H9 (cell line): ENCODE measurements at regions not wholly inside any gene's neighbourhood (a gene's known extent, or its start where the extent isn't known, plus 50 kb on each side); places are given as distances from the start of the nearest gene placed in this dataset.

ENCODE experiments used
- DNase-seq: peaks from one replicate; pipeline ENCODE4 v3.0.0-alpha.2; 2017
- H2AFZ ChIP-seq: one replicate; pipeline ENCODE4 v1.6.1; 2013; ENCODE audit warnings: mild to moderate bottlenecking, low read length, control low read depth, moderate library complexity
- H2AK5ac ChIP-seq: 2 replicates; pipeline ENCODE4 v1.6.1; 2013; ENCODE audit warnings: low read length, control low read depth, mixed read lengths; ENCODE audit not compliant: insufficient read length
- H2BK120ac ChIP-seq: one replicate; pipeline ENCODE4 v1.6.1; 2013; ENCODE audit warnings: low read depth, mild to moderate bottlenecking, low read length, control low read depth, inconsistent platforms; ENCODE audit not compliant: poor library complexity, severe bottlenecking
- H2BK12ac ChIP-seq: 2 replicates; pipeline ENCODE4 v1.6.1; 2013; ENCODE audit warnings: low read length, control low read depth, mixed read lengths, low read depth; ENCODE audit not compliant: insufficient read length
- H2BK15ac ChIP-seq: 2 replicates; pipeline ENCODE4 v1.6.1; 2013; ENCODE audit warnings: low read depth, low read length, control low read depth
- H2BK20ac ChIP-seq: one replicate; pipeline ENCODE4 v1.6.1; 2013; ENCODE audit warnings: low read depth, mild to moderate bottlenecking, low read length, control low read depth, inconsistent platforms; ENCODE audit not compliant: poor library complexity, severe bottlenecking
- H2BK5ac ChIP-seq: 2 replicates; pipeline ENCODE4 v1.6.1; 2013; ENCODE audit warnings: low read length, control low read depth, mixed read lengths; ENCODE audit not compliant: insufficient read length
- H3K14ac ChIP-seq: 2 replicates; pipeline ENCODE4 v1.6.1; 2013; ENCODE audit warnings: low read length, control low read depth; ENCODE audit not compliant: insufficient read depth
- H3K18ac ChIP-seq: 2 replicates; pipeline ENCODE4 v1.6.1; 2013; ENCODE audit warnings: low read depth, mild to moderate bottlenecking, mixed read lengths, low read length, control low read depth; ENCODE audit not compliant: insufficient read length
- H3K23ac ChIP-seq: 2 replicates; pipeline ENCODE4 v1.6.1; 2013; ENCODE audit warnings: low read length, control low read depth, mixed read lengths, low read depth; ENCODE audit not compliant: insufficient read length
- H3K23me2 ChIP-seq: 2 replicates; pipeline ENCODE4 v1.6.1; 2013; ENCODE audit warnings: low read depth, mild to moderate bottlenecking, mixed read lengths, low read length, control low read depth; ENCODE audit not compliant: insufficient read length, poor library complexity, severe bottlenecking
- H3K27ac ChIP-seq: 2 replicates; pipeline ENCODE4 v1.5.1; 2013; ENCODE audit warnings: low read length, control low read depth, mixed read lengths, low read depth; ENCODE audit not compliant: insufficient read length
- H3K27me3 ChIP-seq: 2 replicates; pipeline ENCODE4 v1.6.1; 2013; ENCODE audit warnings: low read length, control low read depth, inconsistent platforms; ENCODE audit not compliant: insufficient read depth
- H3K4ac ChIP-seq: 2 replicates; pipeline ENCODE4 v1.6.1; 2013; ENCODE audit warnings: low read depth, mild to moderate bottlenecking, control low read depth, inconsistent platforms, low read length, moderate library complexity
- H3K4me1 ChIP-seq: 2 replicates; pipeline ENCODE4 v1.6.1; 2013; ENCODE audit warnings: low read length, control low read depth, inconsistent platforms; ENCODE audit not compliant: insufficient read depth
- H3K4me2 ChIP-seq: 2 replicates; pipeline ENCODE4 v1.6.1; 2013; ENCODE audit warnings: low read length, control low read depth, mixed read lengths; ENCODE audit not compliant: insufficient read length, insufficient read depth
- H3K56ac ChIP-seq: 2 replicates; pipeline ENCODE4 v1.6.1; 2013; ENCODE audit warnings: low read depth, mild to moderate bottlenecking, mixed read lengths, low read length, control low read depth; ENCODE audit not compliant: insufficient read length
- H3K79me1 ChIP-seq: 2 replicates; pipeline ENCODE4 v1.6.1; 2013; ENCODE audit warnings: low read depth, mild to moderate bottlenecking, moderate library complexity, low read length, control low read depth, inconsistent platforms; ENCODE audit not compliant: insufficient read depth, poor library complexity, severe bottlenecking
- H3K79me2 ChIP-seq: 2 replicates; pipeline ENCODE4 v1.6.1; 2013; ENCODE audit warnings: low read length, control low read depth, inconsistent platforms; ENCODE audit not compliant: insufficient read depth
- H3K9ac ChIP-seq: 2 replicates; pipeline ENCODE4 v1.6.1; 2013; ENCODE audit warnings: low read length, control low read depth, mixed read lengths; ENCODE audit not compliant: insufficient read length; ENCODE audit errors: extremely low read depth
- H3K9me3 ChIP-seq: one replicate; pipeline ENCODE4 v1.6.1; 2013; ENCODE audit warnings: low read depth, low read length, inconsistent platforms; ENCODE audit not compliant: control insufficient read depth
- H3T11ph ChIP-seq: one replicate; pipeline ENCODE4 v1.6.1; 2013; ENCODE audit warnings: mild to moderate bottlenecking, low read length, control low read depth, inconsistent platforms
- H4K20me1 ChIP-seq: one replicate; pipeline ENCODE4 v1.6.1; 2013; ENCODE audit not compliant: control insufficient read depth, insufficient read length, insufficient read depth
- H4K5ac ChIP-seq: 2 replicates; pipeline ENCODE4 v1.6.1; 2013; ENCODE audit warnings: low read depth, mild to moderate bottlenecking, mixed read lengths, low read length, control low read depth; ENCODE audit not compliant: insufficient read length
- H4K8ac ChIP-seq: replicated peaks from 2 replicates; pipeline ENCODE4 v1.6.1; 2013; ENCODE audit warnings: low read length, control low read depth, mixed read lengths, low read depth; ENCODE audit not compliant: insufficient read length
- H4K91ac ChIP-seq: 2 replicates; pipeline ENCODE4 v1.6.1; 2013; ENCODE audit warnings: low read depth, mild to moderate bottlenecking, moderate library complexity, mixed read lengths, low read length, control low read depth; ENCODE audit not compliant: insufficient read length
- H3K27ac Mint-ChIP-seq, 3 experiments: 2 replicates in 2 of 3; 3 replicates in 1 of 3; pipeline ENCODE4 v1.8.0; 2020 to 2021; ENCODE audit warnings: mixed read lengths in 3 of 3, mild to moderate bottlenecking in 1 of 3, moderate library complexity in 1 of 3
- H3K27me3 Mint-ChIP-seq: 2 replicates; pipeline ENCODE4 v1.8.0; 2021; ENCODE audit warnings: low read depth, mild to moderate bottlenecking, moderate library complexity, mixed read lengths
- H3K36me3 Mint-ChIP-seq, 3 experiments: 2 replicates in 2 of 3; 3 replicates in 1 of 3; pipeline ENCODE4 v1.8.0; 2020 to 2021; ENCODE audit warnings: low read depth in 3 of 3, mixed read lengths in 3 of 3; ENCODE audit not compliant: insufficient read depth in 1 of 3
- H3K4me1 Mint-ChIP-seq, 2 experiments: 2 replicates each; pipeline ENCODE4 v1.8.0; 2020; ENCODE audit warnings: mixed read lengths in 2 of 2
- H3K4me3 Mint-ChIP-seq, 2 experiments: 2 replicates in 1 of 2; 3 replicates in 1 of 2; pipeline ENCODE4 v1.8.0; 2020 to 2021; ENCODE audit warnings: mild to moderate bottlenecking in 2 of 2, mixed read lengths in 2 of 2, moderate library complexity in 1 of 2
- H3K9me3 Mint-ChIP-seq, 2 experiments: 2 replicates in 1 of 2; 3 replicates in 1 of 2; pipeline ENCODE4 v1.8.0; 2020; ENCODE audit warnings: mild to moderate bottlenecking in 2 of 2, mixed read lengths in 2 of 2, moderate library complexity in 1 of 2
- CTCF ChIP-seq: fragments of 200-600 bp; sonication (generic); conservative IDR thresholded peaks from 3 replicates; pipeline ENCODE4 v1.8.0; 2021; ENCODE audit warnings: antibody characterized with exemption, mild to moderate bottlenecking
- WGBS: extraction: QIAGEN DNeasy Blood & Tissue Kit; methylation state at CpG from one replicate; pipeline ENCODE4 v1.1.7; 2013; ENCODE audit warnings: missing lambda C conversion rate, low lambda C conversion rate, mixed read lengths; ENCODE audit not compliant: insufficient read length; ENCODE audit errors: extremely low coverage; 5-methylcytosine and 5-hydroxymethylcytosine counted together

- H2AFZ ChIP-seq, result no peak overlapping the region
- no peak overlapping the region for H4K5ac ChIP-seq
- H2BK120ac ChIP-seq, result no peak overlapping the region
- H4K8ac ChIP-seq, result no peak overlapping the region
- no peaks in the 10 kb centered on the region for H4K20me1 ChIP-seq
- no peaks in the 10 kb centered on the region for H3K27me3 ChIP-seq
- no peak overlapping the region for H2BK5ac ChIP-seq
- H3T11ph ChIP-seq, result no peak overlapping the region
- no peaks in the 10 kb centered on the region for H3K79me2 ChIP-seq
- no peak overlapping the region for H3K27ac Mint-ChIP-seq
- no peaks in the 10 kb centered on the region; a peak in 1 of 5 replicates for H3K9me3 Mint-ChIP-seq
- H2BK20ac ChIP-seq, result no peak overlapping the region
- no CpG with 5 or more reads among the region's 2 CpGs for WGBS
- H3K4me1 Mint-ChIP-seq, result no peaks in the 10 kb centered on the region; a peak in 1 of 4 replicates
- H3K4ac ChIP-seq, result no peak overlapping the region
- H3K4me1 ChIP-seq, result no peaks in the 10 kb centered on the region
- H3K9me3 ChIP-seq, result no peaks in the 10 kb centered on the region
- no peak overlapping the region for H4K91ac ChIP-seq
- H3K27me3 Mint-ChIP-seq, result no peaks in the 10 kb centered on the region
- no peak overlapping the region for H2BK15ac ChIP-seq
- H3K4me3 Mint-ChIP-seq, result no peak overlapping the region
- no peak overlapping the region for H3K14ac ChIP-seq
- DNase-seq, result no peak
- H3K23me2 ChIP-seq, result no peaks in the 10 kb centered on the region
- no peak overlapping the region for H3K9ac ChIP-seq
- no peak overlapping the region for H3K18ac ChIP-seq
- no peak overlapping the region for H3K27ac ChIP-seq
- no peak overlapping the region for H2AK5ac ChIP-seq
- H3K23ac ChIP-seq, result no peak overlapping the region
- no peak overlapping the region for H3K4me2 ChIP-seq
- no peak overlapping the region for H2BK12ac ChIP-seq
- TF ChIP-seq CTCF, result no peak
- H3K56ac ChIP-seq, result no peak overlapping the region
- no peaks in the 10 kb centered on the region; a peak in 1 of 7 replicates for H3K36me3 Mint-ChIP-seq
- H3K79me1 ChIP-seq, result no peaks in the 10 kb centered on the region
These were observed 470.5 kb downstream of the COL12A1 start for GRCh38 chr6:74735304-74735703.
